ENCODE measurements at regions not wholly inside any gene's neighbourhood (a gene's known extent, or its start where the extent isn't known, plus 50 kb on each side); places are given as distances from the start of the nearest gene placed in this dataset.

GRCh38 chr6:92737983-92738382 lies 681.4 kb downstream of the EPHA7 start:
- FAIRE-seq (no peak), DNase-seq (no peak)
- no peak overlapping the region for H3K27ac ChIP-seq (ENCODE audit: low read depth in 1 of 3, low read length in 2 of 3)
- H3K4me3 ChIP-seq (ENCODE audit: low read depth in 1 of 3, low read length in 3 of 3): no peak overlapping the region
- peaks cover 0 to 7% of the 10 kb centered on the region in 2 donors for H3K9me3 ChIP-seq (ENCODE audit: control insufficient read depth in 2 of 2, insufficient read depth in 1 of 2, low read depth in 1 of 2, low read length in 1 of 2)
- H3K4me1 ChIP-seq (ENCODE audit: control insufficient read depth in 3 of 3, insufficient read depth in 2 of 3, low read depth in 1 of 3, low read length in 2 of 3): no peaks in the 10 kb centered on the region
- no peaks in the 10 kb centered on the region for H3K27me3 ChIP-seq (ENCODE audit: control insufficient read depth in 3 of 3, insufficient read depth in 3 of 3, low read length in 3 of 3)
- WGBS, 3 donors: 79 to 94% (median 93%) methylated on average over 3 of the region's 3 CpGs
- no peaks in the 10 kb centered on the region for H3K36me3 ChIP-seq (ENCODE audit: control insufficient read depth in 3 of 3, insufficient read depth in 2 of 3, low read depth in 1 of 3, low read length in 3 of 3)

- no peaks in the 10 kb centered on the region for H3K4me1 ChIP-seq (ENCODE audit: control insufficient read depth in 3 of 3, insufficient read depth in 2 of 3, low read depth in 1 of 3, low read length in 2 of 3)
- no peaks in the 10 kb centered on the region for H3K36me3 ChIP-seq (ENCODE audit: control insufficient read depth in 3 of 3, insufficient read depth in 2 of 3, low read depth in 1 of 3, low read length in 3 of 3)
- no peaks in the 10 kb centered on the region for H3K27me3 ChIP-seq (ENCODE audit: control insufficient read depth in 3 of 3, insufficient read depth in 3 of 3, low read length in 3 of 3)
- H3K27ac ChIP-seq (ENCODE audit: low read depth in 1 of 3, low read length in 2 of 3): no peak overlapping the region
- H3K9me3 ChIP-seq (ENCODE audit: control insufficient read depth in 2 of 2, insufficient read depth in 1 of 2, low read depth in 1 of 2, low read length in 1 of 2): peaks cover 0 to 11% of the 10 kb centered on the region in 2 donors
- no peak overlapping the region for H3K4me3 ChIP-seq (ENCODE audit: low read depth in 1 of 3, low read length in 3 of 3)
- FAIRE-seq: no peak
- DNase-seq: peak; percentile 6 to 9
- 88 to 94% (median 89%) methylated on average over 44 to 45 of the region's 45 CpGs for WGBS, 3 donors
Observed at GRCh38 chr6:92723390-92723931, 695.9 kb downstream of the EPHA7 start.

DNA sequence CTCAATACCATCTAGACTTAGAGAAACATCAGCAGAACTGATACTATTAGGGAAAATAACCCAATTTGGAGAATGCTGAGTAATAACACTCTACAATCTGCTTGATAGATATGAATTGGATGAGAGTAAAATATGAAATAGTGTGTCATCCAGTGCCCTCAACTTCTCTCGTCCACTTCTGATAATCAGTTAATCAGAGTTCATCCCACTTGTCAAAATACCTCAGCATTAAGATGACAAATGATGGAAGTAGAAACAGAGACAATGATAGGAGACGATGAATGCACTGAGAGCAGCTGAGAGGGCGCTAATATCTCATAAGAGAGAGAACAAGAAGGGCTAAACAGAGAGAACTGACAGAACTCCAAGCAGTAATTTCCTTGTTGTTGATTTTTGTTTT lies 699.6 kb downstream of the EPHA7 start:
- 42 to 61% (median 51%) methylated on average over 3 of the region's 3 CpGs for WGBS, 3 donors
- Histone ChIP-seq H3K9me3 (ENCODE audit: control insufficient read depth in 2 of 2, insufficient read depth in 1 of 2, low read depth in 1 of 2, low read length in 1 of 2) (peaks cover 0 to 8% of the 10 kb centered on the region in 2 donors), H3K4me1 (ENCODE audit: control insufficient read depth in 3 of 3, insufficient read depth in 2 of 3, low read depth in 1 of 3, low read length in 2 of 3) (no peaks in the 10 kb centered on the region), H3K36me3 (ENCODE audit: control insufficient read depth in 3 of 3, insufficient read depth in 2 of 3, low read depth in 1 of 3, low read length in 3 of 3) (no peaks in the 10 kb centered on the region), H3K27ac (ENCODE audit: low read depth in 1 of 3, low read length in 2 of 3) (no peak overlapping the region), H3K27me3 (ENCODE audit: control insufficient read depth in 3 of 3, insufficient read depth in 3 of 3, low read length in 3 of 3) (no peaks in the 10 kb centered on the region), H3K4me3 (ENCODE audit: low read depth in 1 of 3, low read length in 3 of 3) (no peak overlapping the region)
- DNase-seq (no peak), FAIRE-seq (no peak)

DNA sequence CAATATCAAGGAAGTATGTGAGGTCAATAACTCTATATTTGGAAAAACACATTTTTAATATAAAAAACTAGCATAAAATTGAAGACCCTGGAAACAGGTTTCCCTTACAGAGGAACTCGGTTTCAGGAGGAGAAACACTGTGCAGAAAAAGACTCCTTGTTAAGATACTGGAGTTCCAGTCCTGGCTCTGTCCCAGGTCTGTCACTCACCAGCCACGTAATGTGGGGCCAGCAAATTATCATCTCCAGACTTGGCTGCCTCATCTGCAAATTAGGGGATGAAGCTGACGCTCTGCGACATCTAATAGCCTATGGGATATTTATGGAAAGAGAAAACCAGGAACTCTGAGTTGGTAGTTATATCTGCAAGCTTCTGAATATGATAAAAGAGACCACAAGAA lies 702.7 kb downstream of the EPHA7 start:
- H3K4me3 ChIP-seq (ENCODE audit: low read depth in 1 of 3, low read length in 3 of 3): no peak overlapping the region
- DNase-seq: no peak
- no peak for FAIRE-seq
- H3K4me1 ChIP-seq (ENCODE audit: control insufficient read depth in 3 of 3, insufficient read depth in 2 of 3, low read depth in 1 of 3, low read length in 2 of 3): no peaks in the 10 kb centered on the region
- WGBS, 3 donors: 72 to 88% (median 73%) methylated on average over 4 of the region's 4 CpGs
- no peaks in the 10 kb centered on the region for H3K9me3 ChIP-seq (ENCODE audit: control insufficient read depth in 2 of 2, insufficient read depth in 1 of 2, low read depth in 1 of 2, low read length in 1 of 2)
- H3K27ac ChIP-seq (ENCODE audit: low read depth in 1 of 3, low read length in 2 of 3): no peak overlapping the region
- no peaks in the 10 kb centered on the region for H3K27me3 ChIP-seq (ENCODE audit: control insufficient read depth in 3 of 3, insufficient read depth in 3 of 3, low read length in 3 of 3)
- no peaks in the 10 kb centered on the region for H3K36me3 ChIP-seq (ENCODE audit: control insufficient read depth in 3 of 3, insufficient read depth in 2 of 3, low read depth in 1 of 3, low read length in 3 of 3)

- Histone ChIP-seq H3K27ac (ENCODE audit: low read depth in 1 of 3, low read length in 2 of 3) (no peak overlapping the region), H3K4me3 (ENCODE audit: low read depth in 1 of 3, low read length in 3 of 3) (no peak overlapping the region), H3K4me1 (ENCODE audit: control insufficient read depth in 3 of 3, insufficient read depth in 2 of 3, low read depth in 1 of 3, low read length in 2 of 3) (no peaks in the 10 kb centered on the region), H3K27me3 (ENCODE audit: control insufficient read depth in 3 of 3, insufficient read depth in 3 of 3, low read length in 3 of 3) (no peaks in the 10 kb centered on the region), H3K36me3 (ENCODE audit: control insufficient read depth in 3 of 3, insufficient read depth in 2 of 3, low read depth in 1 of 3, low read length in 3 of 3) (no peaks in the 10 kb centered on the region), H3K9me3 (ENCODE audit: control insufficient read depth in 2 of 2, insufficient read depth in 1 of 2, low read depth in 1 of 2, low read length in 1 of 2) (no peaks in the 10 kb centered on the region)
- DNase-seq (no peak), FAIRE-seq (no peak)
Observed at GRCh38 chr6:92715991-92716390, 703.4 kb downstream of the EPHA7 start.

GRCh38 chr6:92714346-92714745 lies 705.0 kb downstream of the EPHA7 start:
- FAIRE-seq: no peak
- Histone ChIP-seq H3K36me3 (ENCODE audit: control insufficient read depth in 3 of 3, insufficient read depth in 2 of 3, low read depth in 1 of 3, low read length in 3 of 3) (no peaks in the 10 kb centered on the region), H3K4me3 (ENCODE audit: low read depth in 1 of 3, low read length in 3 of 3) (no peak overlapping the region), H3K4me1 (ENCODE audit: control insufficient read depth in 3 of 3, insufficient read depth in 2 of 3, low read depth in 1 of 3, low read length in 2 of 3) (no peaks in the 10 kb centered on the region), H3K9me3 (ENCODE audit: control insufficient read depth in 2 of 2, insufficient read depth in 1 of 2, low read depth in 1 of 2, low read length in 1 of 2) (no peaks in the 10 kb centered on the region), H3K27me3 (ENCODE audit: control insufficient read depth in 3 of 3, insufficient read depth in 3 of 3, low read length in 3 of 3) (no peaks in the 10 kb centered on the region), H3K27ac (ENCODE audit: low read depth in 1 of 3, low read length in 2 of 3) (no peak overlapping the region)
- DNase-seq: no peak

DNA sequence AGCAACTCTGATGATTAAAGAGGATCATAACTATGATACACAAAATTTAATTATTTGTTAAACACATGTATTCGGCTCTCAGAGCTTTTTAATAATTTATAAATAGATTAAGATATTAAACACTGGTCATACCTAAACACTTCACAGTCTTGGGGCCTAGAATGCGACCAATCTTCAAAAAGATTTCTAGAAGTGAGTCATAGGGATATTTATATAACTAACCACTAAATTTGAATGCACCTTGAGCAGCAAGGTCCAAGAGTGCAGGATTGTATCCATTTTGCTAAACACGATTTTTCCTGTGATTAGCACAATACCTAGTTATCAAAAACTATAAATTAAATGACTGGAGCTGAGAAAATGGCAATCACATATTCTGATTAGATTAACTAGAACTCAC lies 709.3 kb downstream of the EPHA7 start:
- H3K4me1 ChIP-seq (ENCODE audit: control insufficient read depth in 3 of 3, insufficient read depth in 2 of 3, low read depth in 1 of 3, low read length in 2 of 3): no peaks in the 10 kb centered on the region
- 50 to 52% (median 52%) methylated on average over 3 of the region's 3 CpGs for WGBS, 3 donors
- H3K9me3 ChIP-seq (ENCODE audit: control insufficient read depth in 2 of 2, insufficient read depth in 1 of 2, low read depth in 1 of 2, low read length in 1 of 2): no peaks in the 10 kb centered on the region
- DNase-seq (no peak), FAIRE-seq (no peak)
- H3K4me3 ChIP-seq (ENCODE audit: low read depth in 1 of 3, low read length in 3 of 3): no peak overlapping the region
- H3K27ac ChIP-seq (ENCODE audit: low read depth in 1 of 3, low read length in 2 of 3): no peak overlapping the region
- H3K36me3 ChIP-seq (ENCODE audit: control insufficient read depth in 3 of 3, insufficient read depth in 2 of 3, low read depth in 1 of 3, low read length in 3 of 3): no peaks in the 10 kb centered on the region
- H3K27me3 ChIP-seq (ENCODE audit: control insufficient read depth in 3 of 3, insufficient read depth in 3 of 3, low read length in 3 of 3): no peaks in the 10 kb centered on the region

DNA sequence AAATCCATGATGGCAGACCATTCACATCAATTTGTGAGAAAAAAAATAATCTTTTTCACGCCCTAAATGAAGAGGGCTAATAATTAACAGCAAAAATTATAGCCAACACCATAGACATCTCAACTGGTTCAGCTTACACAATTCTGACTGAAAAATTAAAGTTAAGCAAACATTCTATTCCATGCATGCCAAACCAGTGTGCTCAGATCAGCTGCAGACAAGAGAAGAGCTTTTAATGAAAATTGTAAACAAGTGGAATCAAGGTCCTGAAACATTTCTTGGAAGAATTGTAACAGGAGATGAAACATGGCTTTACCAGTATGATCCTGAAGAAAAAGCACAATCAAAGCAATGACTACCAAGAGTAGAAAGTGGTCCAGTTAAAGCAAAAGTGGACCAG lies 710.4 kb downstream of the EPHA7 start:
- H3K9me3 ChIP-seq (ENCODE audit: control insufficient read depth in 2 of 2, insufficient read depth in 1 of 2, low read depth in 1 of 2, low read length in 1 of 2): no peaks in the 10 kb centered on the region
- no peaks in the 10 kb centered on the region for H3K27me3 ChIP-seq (ENCODE audit: control insufficient read depth in 3 of 3, insufficient read depth in 3 of 3, low read length in 3 of 3)
- DNase-seq: no peak
- H3K4me3 ChIP-seq (ENCODE audit: low read depth in 1 of 3, low read length in 3 of 3): no peak overlapping the region
- no peaks in the 10 kb centered on the region for H3K36me3 ChIP-seq (ENCODE audit: control insufficient read depth in 3 of 3, insufficient read depth in 2 of 3, low read depth in 1 of 3, low read length in 3 of 3)
- H3K27ac ChIP-seq (ENCODE audit: low read depth in 1 of 3, low read length in 2 of 3): no peak overlapping the region
- 37 to 65% (median 46%) methylated on average over 1 of the region's 1 CpG for WGBS, 3 donors
- no peaks in the 10 kb centered on the region for H3K4me1 ChIP-seq (ENCODE audit: control insufficient read depth in 3 of 3, insufficient read depth in 2 of 3, low read depth in 1 of 3, low read length in 2 of 3)
- no peak for FAIRE-seq

DNA sequence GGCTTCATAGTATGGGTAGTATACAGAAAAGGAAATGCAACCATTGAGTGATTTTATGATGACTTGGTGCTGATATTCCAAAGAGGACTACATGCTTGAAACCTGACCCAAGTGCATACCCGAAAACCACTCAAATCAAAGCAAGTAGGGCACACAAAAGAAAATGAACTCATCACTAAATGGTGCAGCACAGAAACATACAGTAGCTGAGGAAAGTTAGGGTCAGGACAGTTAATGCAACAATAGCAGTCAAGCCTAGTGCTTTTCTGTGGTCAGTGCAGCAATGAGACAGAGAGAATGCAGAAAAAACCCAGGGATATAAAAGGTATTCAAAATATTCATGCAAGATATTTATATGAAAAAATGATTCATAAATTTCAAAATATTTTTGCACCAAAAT lies 711.1 kb downstream of the EPHA7 start:
- Histone ChIP-seq H3K27ac (ENCODE audit: low read depth in 1 of 3, low read length in 2 of 3) (no peak overlapping the region), H3K4me1 (ENCODE audit: control insufficient read depth in 3 of 3, insufficient read depth in 2 of 3, low read depth in 1 of 3, low read length in 2 of 3) (no peaks in the 10 kb centered on the region), H3K9me3 (ENCODE audit: control insufficient read depth in 2 of 2, insufficient read depth in 1 of 2, low read depth in 1 of 2, low read length in 1 of 2) (no peaks in the 10 kb centered on the region), H3K27me3 (ENCODE audit: control insufficient read depth in 3 of 3, insufficient read depth in 3 of 3, low read length in 3 of 3) (no peaks in the 10 kb centered on the region), H3K36me3 (ENCODE audit: control insufficient read depth in 3 of 3, insufficient read depth in 2 of 3, low read depth in 1 of 3, low read length in 3 of 3) (no peaks in the 10 kb centered on the region), H3K4me3 (ENCODE audit: low read depth in 1 of 3, low read length in 3 of 3) (no peak overlapping the region)
- FAIRE-seq: no peak
- WGBS, 3 donors: 76 to 84% (median 78%) methylated on average over 1 of the region's 1 CpG
- no peak for DNase-seq
